ENCODE measurements at regions not wholly inside any gene's neighbourhood (a gene's known extent, or its start where the extent isn't known, plus 50 kb on each side); places are given as distances from the start of the nearest gene placed in this dataset.
"Not testable (repeated sequence)": the region's sequence is repeated elsewhere in the genome, so short reads cannot be mapped to it uniquely, and the experiment has no call there.

DNA sequence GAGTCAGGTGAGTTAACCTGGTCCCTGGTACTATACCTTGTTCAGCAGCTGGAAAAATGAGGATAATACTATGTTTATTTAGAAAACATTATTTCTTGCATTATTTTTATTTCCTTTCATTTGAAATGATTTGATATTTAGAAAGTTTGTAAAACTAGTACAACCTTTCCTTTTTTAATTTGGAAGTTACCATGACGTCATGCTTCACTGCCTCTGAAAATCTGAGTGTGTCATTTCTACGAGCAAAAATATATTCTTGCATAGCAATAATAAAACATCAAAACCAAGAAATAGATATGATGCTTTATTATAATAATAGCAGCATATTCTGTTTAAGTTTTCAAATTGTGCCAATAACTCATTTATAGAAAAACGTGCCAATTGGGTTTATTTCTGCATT, 1445.0 kb upstream of the RAG2 start:
- no peak for DNase-seq (ENCODE audit: low read depth in 1 of 2, low spot score in 1 of 2)

- DNase-seq (ENCODE audit: low read depth in 1 of 2, low spot score in 1 of 2) = no peak
Observed at GRCh38 chr11:38038777-38039176, 1440.7 kb upstream of the RAG2 start.

GRCh38 chr11:38019072-38019775, 1421.2 kb upstream of the RAG2 start:
- no peak for DNase-seq (ENCODE audit: low read depth in 1 of 2, low spot score in 1 of 2)

- no peak for DNase-seq (ENCODE audit: low read depth in 1 of 2, low spot score in 1 of 2)
Observed at GRCh38 chr11:38014405-38014804, 1416.4 kb upstream of the RAG2 start.

DNA sequence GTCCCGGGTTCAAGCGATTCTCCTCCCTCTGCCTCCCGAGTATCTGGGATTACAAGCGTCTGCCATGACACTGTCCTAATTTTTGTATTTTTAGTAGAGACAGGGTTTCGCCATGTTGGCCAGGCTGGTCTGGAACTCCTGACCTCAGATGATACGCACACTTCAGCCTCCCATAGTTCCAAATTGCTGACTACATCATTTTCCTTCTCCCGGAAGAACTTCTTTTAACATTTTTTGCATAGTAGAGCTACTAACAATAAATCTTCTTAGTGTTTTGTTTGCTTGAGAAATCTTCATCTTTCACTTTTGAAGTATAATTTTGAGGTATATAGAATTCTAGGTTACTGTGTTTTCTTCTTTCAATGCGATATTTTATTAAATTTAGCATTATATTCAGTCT, 1415.1 kb upstream of the RAG2 start:
- no peak for DNase-seq (ENCODE audit: low read depth in 1 of 2, low spot score in 1 of 2)

- no peak for DNase-seq (ENCODE audit: low read depth in 1 of 2, low spot score in 1 of 2)
Observed at GRCh38 chr11:38011496-38011895, 1413.5 kb upstream of the RAG2 start.

DNA sequence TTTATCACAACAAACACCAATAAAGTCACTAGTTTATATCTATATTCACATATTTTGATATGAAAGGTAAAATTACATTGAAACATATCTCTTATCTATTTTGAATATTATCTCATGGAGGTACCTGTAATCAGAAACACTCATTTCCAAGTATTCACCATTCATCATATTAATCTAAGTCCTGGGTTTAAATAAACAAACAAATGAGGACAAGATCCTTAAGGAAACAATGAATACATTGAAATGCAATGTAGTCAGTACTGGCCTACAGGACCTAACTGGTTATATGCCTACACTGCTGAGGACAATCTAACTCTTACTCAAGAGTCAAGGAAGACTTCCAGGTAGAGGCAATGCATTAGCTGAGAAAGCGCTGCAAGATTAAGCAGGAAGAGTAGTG, 1411.9 kb upstream of the RAG2 start:
- DNase-seq (ENCODE audit: low read depth in 1 of 2, low spot score in 1 of 2) = no peak

DNA sequence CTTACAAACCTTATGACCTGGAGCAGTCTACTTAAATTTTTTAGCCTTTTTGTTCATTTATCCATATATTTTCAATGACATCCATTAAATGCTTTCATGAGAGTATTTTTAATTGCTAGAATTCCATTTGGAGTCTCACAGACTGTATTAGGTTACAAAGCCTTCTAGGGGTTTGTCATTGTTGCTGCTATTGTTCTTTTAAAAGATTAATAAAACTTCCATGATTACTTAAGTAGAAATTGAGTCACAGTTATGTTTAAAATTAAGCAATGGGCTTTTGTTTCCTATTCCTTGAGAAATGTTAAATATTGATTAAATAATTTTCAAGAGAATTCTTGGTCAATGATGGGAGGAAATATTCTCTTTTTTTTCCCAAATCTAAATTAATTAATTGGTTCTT, 1408.4 kb upstream of the RAG2 start:
- DNase-seq (ENCODE audit: low read depth in 1 of 2, low spot score in 1 of 2) = no peak

DNA sequence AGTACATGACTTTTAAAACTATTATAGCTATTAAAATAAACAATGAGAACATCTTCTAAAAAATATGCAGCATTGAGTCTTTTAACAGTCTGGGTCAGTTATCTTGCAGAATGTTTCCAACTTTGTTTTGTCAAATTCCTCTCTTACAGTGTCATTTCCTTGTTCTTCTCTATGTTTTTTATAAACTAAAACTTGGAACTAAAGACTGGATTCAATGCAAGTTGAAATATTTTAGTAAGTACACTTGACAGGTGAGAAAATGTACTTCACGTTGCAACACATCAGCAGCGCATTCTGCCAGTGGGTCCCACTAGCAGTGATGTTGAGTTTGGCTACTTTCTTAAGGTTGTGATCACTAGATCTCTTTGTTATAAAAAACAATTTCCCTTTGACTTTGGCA, 1407.6 kb upstream of the RAG2 start:
- DNase-seq (ENCODE audit: low read depth in 1 of 2, low spot score in 1 of 2) = no peak

GRCh38 chr11:37999171-37999570, 1401.1 kb upstream of the RAG2 start:
- no peak for DNase-seq (ENCODE audit: low read depth in 1 of 2, low spot score in 1 of 2)

- no peak for DNase-seq (ENCODE audit: low read depth in 1 of 2, low spot score in 1 of 2)
Observed at GRCh38 chr11:37995886-37996285, 1397.8 kb upstream of the RAG2 start.

- DNase-seq (ENCODE audit: low read depth in 1 of 2, low spot score in 1 of 2) = no peak
Observed at GRCh38 chr11:37988031-37988430, 1390.0 kb upstream of the RAG2 start.

DNA sequence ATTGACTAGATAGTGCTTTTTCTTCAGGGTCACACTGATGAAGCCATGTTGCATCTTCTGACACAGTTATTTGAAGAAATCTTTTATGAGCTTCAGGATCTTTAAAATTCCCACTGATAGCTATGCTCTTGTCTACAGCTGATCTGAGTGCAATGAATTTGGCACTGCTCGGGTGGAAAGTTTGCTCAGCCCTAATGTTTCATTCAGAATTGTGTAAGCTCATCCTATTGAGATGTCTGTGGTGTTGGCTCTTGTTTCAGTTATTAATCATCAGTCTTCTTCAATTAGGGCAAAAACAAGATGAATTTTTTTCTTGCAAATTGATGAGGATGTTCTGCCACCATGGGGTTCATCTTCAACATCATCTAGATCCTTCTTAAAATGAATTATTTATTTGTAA, 1387.0 kb upstream of the RAG2 start:
- no peak for DNase-seq (ENCODE audit: low read depth in 1 of 2, low spot score in 1 of 2)

GRCh38 chr11:37978647-37979046, 1380.6 kb upstream of the RAG2 start:
- no peak for DNase-seq (ENCODE audit: low read depth in 1 of 2, low spot score in 1 of 2)

DNA sequence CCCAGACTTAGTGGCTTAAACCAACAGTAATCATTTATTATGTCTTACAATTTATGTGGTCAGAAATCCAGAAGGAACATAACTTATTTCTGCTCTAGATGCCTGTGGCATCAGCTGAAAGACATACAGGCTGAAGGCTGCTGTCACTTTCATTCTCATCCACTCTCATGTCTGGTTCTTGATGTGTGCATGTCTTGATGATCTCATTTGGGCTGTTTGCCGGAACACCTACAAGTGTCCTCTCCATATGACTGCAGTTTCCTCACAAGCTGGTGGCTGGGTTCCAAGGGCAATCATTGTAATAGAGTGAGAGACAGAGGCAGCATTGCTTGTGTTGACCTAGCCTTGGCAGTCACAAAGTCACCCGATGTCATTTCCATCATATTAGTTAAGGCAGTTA, 1375.9 kb upstream of the RAG2 start:
- DNase-seq (ENCODE audit: low read depth in 1 of 2, low spot score in 1 of 2) = no peak

GRCh38 chr11:37972691-37973090, 1374.7 kb upstream of the RAG2 start:
- DNase-seq (ENCODE audit: low read depth in 1 of 2, low spot score in 1 of 2) = no peak

GRCh38 chr11:37969336-37969735, 1371.3 kb upstream of the RAG2 start:
- not testable (repeated sequence) for DNase-seq (ENCODE audit: low read depth in 1 of 2, low spot score in 1 of 2)

DNA sequence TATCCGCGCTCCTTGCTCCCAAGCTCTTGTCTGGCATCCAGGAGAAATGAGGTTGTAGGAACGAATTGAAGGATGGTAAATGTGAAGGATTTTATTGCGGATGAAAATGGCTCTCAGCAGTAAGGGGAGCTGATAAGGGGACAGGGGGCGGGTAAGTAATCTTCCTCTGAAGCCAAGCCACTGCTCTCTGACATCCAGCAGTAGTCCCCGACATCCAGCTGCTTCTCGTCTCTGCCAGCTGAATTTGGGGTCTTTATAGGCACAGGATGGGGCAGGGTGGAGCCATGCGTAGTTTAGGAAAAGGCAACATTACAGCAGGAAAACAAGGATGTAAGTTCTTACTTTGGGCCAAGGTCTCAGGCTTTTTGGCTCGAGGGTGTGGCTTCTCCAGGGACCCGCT, 1370.1 kb upstream of the RAG2 start:
- DNase-seq (ENCODE audit: low read depth in 1 of 2, low spot score in 1 of 2) = no peak

DNA sequence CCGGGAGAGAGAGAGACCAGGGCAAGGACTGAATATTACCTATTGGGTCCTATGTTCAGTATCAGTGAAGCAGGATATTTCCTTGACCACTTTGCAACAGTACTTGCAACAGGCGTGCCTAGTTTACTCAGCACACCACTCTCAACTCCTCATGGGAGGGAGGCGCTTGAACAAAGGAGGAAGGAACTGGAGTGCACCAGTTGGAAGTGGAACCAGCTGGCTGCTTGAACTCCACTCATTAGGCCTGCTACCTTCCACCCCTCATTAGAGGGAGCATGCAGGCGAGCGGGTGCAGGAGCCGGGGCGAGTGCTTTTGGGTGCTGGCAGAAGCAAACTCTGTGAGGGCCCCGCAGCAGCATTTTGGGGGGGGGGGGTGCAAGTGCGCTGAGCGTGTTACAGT, 1369.6 kb upstream of the RAG2 start:
- no peak for DNase-seq (ENCODE audit: low read depth in 1 of 2, low spot score in 1 of 2)

- no peak for DNase-seq (ENCODE audit: low read depth in 1 of 2, low spot score in 1 of 2)
Observed at GRCh38 chr11:37963440-37963839, 1365.4 kb upstream of the RAG2 start.

DNA sequence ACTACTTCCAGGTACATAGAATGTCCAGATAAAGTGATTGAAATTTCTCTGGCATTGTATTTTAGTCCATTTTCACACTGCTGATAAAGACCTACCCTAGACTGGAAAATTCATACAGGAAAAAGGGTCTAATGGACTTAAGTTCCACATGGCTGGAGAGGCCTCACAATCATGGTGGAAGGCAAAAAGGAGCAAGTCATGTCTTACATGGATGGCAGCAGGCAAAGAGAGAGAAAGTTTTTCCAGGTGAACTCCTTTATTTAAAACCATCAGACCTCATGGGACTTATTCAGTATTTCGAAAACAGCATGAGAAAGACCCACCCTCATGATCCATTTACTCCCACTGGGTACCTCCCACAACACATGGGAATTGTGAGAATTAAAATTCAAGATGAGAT, 1359.7 kb upstream of the RAG2 start:
- DNase-seq (ENCODE audit: low read depth in 1 of 2, low spot score in 1 of 2) = no peak

DNA sequence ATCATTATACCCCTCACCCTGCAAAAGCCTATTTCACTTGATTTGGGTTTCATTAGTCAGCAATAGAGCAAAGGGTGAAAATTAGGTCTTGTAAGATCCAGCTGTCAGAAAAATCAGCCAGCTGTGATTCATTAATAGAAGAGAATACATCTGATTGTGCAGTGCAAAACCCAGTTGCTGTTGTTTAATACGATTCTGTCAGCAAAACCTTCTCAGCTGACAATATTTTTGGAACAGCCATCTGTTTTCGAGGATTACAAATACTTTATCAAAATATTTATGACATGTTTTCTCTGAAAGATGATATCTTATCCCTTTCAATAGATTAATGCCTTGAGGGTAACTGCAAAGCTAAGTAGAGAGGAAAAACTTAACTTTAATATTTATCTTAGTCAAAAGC, 1354.0 kb upstream of the RAG2 start:
- DNase-seq (ENCODE audit: low read depth in 1 of 2, low spot score in 1 of 2) = no peak

DNA sequence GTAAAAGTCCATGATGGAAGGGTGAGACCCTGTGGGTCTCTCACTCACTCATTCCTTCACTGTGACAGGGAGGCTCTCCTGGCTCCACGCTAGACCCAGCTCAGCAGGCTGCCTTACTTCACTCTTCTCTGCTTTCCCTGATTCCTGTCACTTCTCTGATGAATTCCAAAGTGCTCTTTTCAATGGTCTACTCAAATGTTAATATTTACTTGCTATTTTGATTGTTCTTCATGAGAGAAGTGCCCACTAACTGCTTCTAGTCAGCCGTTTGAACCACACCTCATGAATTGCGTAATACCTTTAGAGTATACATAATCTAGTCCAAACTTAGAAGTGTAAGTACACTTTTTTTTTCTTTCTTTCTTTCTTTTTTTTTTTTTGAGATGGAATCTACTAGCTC, 1350.2 kb upstream of the RAG2 start:
- no peak for DNase-seq (ENCODE audit: low read depth in 1 of 2, low spot score in 1 of 2)

- no peak for DNase-seq (ENCODE audit: low read depth in 1 of 2, low spot score in 1 of 2)
Observed at GRCh38 chr11:37947821-37948220, 1349.8 kb upstream of the RAG2 start.

Data from stimulated activated CD4-positive, alpha-beta T cell treated with anti-CD3 and anti-CD28 coated beads, Interleukin-15, amount 100 ng/mL, for 1 hour (primary cell).